Panc1 (cell line): ENCODE measurements at regions not wholly inside any gene's neighbourhood (a gene's known extent, or its start where the extent isn't known, plus 50 kb on each side); places are given as distances from the start of the nearest gene placed in this dataset.

Experiments
- ATAC-seq: fragments of 200-7000 bp; cut with Tn5 transposase; 2 replicates; pipeline ENCODE4 v1.9.1; 2020; ENCODE audit warnings: mild to moderate bottlenecking, moderate library complexity
- BruUV-seq: library from RNA; stranded (reverse); fragments of 400-500 nt; replicated peaks from 2 replicates; lab custom pipeline; 2021; lab: Mats Ljungman, UMichigan
- CTCF ChIA-PET: fragments of 300-600 bp; sonication (Branson Sonifier 250); formaldehyde crosslinking; loops from one replicate; lab custom pipeline; 2022; ENCODE audit warnings: antibody characterized with exemption; lab: Charles Lee
- POLR2A ChIA-PET: fragments of 300-600 bp; sonication (Branson Sonifier 250); formaldehyde crosslinking; loops from one replicate; lab custom pipeline; 2022; ENCODE audit warnings: antibody characterized with exemption; lab: Charles Lee
- DNase-seq: peaks from one replicate; pipeline ENCODE4 v3.0.0-alpha.2; 2010; ENCODE audit warnings: low read depth, low spot score
- H3K27ac ChIP-seq: 2 replicates; pipeline ENCODE4 v1.5.1; 2011; ENCODE audit warnings: mild to moderate bottlenecking, low read length, inconsistent platforms
- H3K27me3 ChIP-seq: fragments of 200-500 bp; sonication (Bioruptor generic); 2 replicates; pipeline ENCODE4 v1.6.0; 2014; ENCODE audit warnings: low read length, inconsistent platforms; ENCODE audit not compliant: control insufficient read depth, insufficient read depth
- H3K36me3 ChIP-seq: fragments of 200-500 bp; sonication (Bioruptor generic); 2 replicates; pipeline ENCODE4 v1.5.1; 2014; ENCODE audit warnings: inconsistent platforms, mild to moderate bottlenecking, low read length, moderate library complexity; ENCODE audit not compliant: control insufficient read depth, insufficient read depth
- H3K4me1 ChIP-seq: 2 replicates; pipeline ENCODE4 v1.5.1; 2011; ENCODE audit warnings: inconsistent platforms, mild to moderate bottlenecking, low read length, moderate library complexity; ENCODE audit not compliant: control insufficient read depth, insufficient read depth
- H3K4me3 ChIP-seq, 2 experiments: 2 replicates each; pipeline ENCODE4 v1.5.1; 2011 to 2012; ENCODE audit warnings: low read depth in 2 of 2, low read length in 2 of 2, mild to moderate bottlenecking in 2 of 2, inconsistent platforms in 1 of 2, moderate library complexity in 1 of 2
- H3K9me3 ChIP-seq: fragments of 200-500 bp; sonication (Bioruptor generic); 2 replicates; pipeline ENCODE4 v1.5.1; 2014; ENCODE audit warnings: low read depth, mild to moderate bottlenecking, inconsistent platforms, low read length, moderate library complexity; ENCODE audit not compliant: control insufficient read depth, insufficient read depth
- CTCF ChIP-seq: fragments of 450-650 bp; IDR thresholded peaks from 2 replicates; pipeline ENCODE4 v1.5.1; 2017; ENCODE audit warnings: mild to moderate bottlenecking
- POLR2AphosphoS5 ChIP-seq: IDR thresholded peaks from 2 replicates; pipeline ENCODE4 v1.6.1; 2012; ENCODE audit warnings: mild to moderate bottlenecking, low read depth, low read length, moderate library complexity
- SIN3A ChIP-seq: IDR thresholded peaks from 2 replicates; pipeline ENCODE4 v1.6.1; 2012; ENCODE audit warnings: low read depth, mild to moderate bottlenecking, low read length, moderate library complexity, borderline replicate concordance; ENCODE audit not compliant: insufficient read depth
- TCF7L2 ChIP-seq: IDR thresholded peaks from 2 replicates; pipeline ENCODE4 v1.6.1; 2011; ENCODE audit warnings: mild to moderate bottlenecking, low read depth, low read length, inconsistent platforms
- in situ Hi-C: cut with HindIII; loops from 2 replicates; pipeline ENCODE4 v1.10.0; 2016; ENCODE audit warnings: low sequenced_read_pairs, low pct_unique_long_range_greater_than_20kb
- intact Hi-C: fragments of 100-400 bp; cut with micrococcal nuclease; formaldehyde crosslinking; loops from one replicate; pipeline ENCODE4 v1.10.0; 2022; ENCODE audit not compliant: unreplicated experiment
- TF ChIP-seq, protein P1 (sequence below), 2 experiments: IDR thresholded peaks; 2 replicates each; pipeline ENCODE4 v1.6.1; 2011 to 2012; ENCODE audit warnings: low read depth in 2 of 2, control low read depth in 1 of 2, low read length in 1 of 2, mild to moderate bottlenecking in 1 of 2, moderate library complexity in 1 of 2; ENCODE audit not compliant: insufficient read depth in 1 of 2

- ATAC-seq (no peak), DNase-seq (no peak)
- H3K4me3 ChIP-seq = no peak overlapping the region
- no TSS peak for BruUV-seq
- ChIA-PET POLR2A (no interaction called here), CTCF (no interaction called here)
- H3K36me3 ChIP-seq = no peaks in the 10 kb centered on the region
- H3K27ac ChIP-seq = no peak overlapping the region
- in situ Hi-C loops (no loop called here), intact Hi-C loops (no loop called here)
- H3K9me3 ChIP-seq = no peaks in the 10 kb centered on the region
- H3K27me3 ChIP-seq = no peaks in the 10 kb centered on the region
- TF ChIP-seq TCF7L2 (no peak), POLR2AphosphoS5 (no peak), SIN3A (no peak), CTCF (no peak)
- TF ChIP-seq, protein P1, sequence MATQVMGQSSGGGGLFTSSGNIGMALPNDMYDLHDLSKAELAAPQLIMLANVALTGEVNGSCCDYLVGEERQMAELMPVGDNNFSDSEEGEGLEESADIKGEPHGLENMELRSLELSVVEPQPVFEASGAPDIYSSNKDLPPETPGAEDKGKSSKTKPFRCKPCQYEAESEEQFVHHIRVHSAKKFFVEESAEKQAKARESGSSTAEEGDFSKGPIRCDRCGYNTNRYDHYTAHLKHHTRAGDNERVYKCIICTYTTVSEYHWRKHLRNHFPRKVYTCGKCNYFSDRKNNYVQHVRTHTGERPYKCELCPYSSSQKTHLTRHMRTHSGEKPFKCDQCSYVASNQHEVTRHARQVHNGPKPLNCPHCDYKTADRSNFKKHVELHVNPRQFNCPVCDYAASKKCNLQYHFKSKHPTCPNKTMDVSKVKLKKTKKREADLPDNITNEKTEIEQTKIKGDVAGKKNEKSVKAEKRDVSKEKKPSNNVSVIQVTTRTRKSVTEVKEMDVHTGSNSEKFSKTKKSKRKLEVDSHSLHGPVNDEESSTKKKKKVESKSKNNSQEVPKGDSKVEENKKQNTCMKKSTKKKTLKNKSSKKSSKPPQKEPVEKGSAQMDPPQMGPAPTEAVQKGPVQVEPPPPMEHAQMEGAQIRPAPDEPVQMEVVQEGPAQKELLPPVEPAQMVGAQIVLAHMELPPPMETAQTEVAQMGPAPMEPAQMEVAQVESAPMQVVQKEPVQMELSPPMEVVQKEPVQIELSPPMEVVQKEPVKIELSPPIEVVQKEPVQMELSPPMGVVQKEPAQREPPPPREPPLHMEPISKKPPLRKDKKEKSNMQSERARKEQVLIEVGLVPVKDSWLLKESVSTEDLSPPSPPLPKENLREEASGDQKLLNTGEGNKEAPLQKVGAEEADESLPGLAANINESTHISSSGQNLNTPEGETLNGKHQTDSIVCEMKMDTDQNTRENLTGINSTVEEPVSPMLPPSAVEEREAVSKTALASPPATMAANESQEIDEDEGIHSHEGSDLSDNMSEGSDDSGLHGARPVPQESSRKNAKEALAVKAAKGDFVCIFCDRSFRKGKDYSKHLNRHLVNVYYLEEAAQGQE (IDR thresholded peaks at IDR 0.05; ENCODE audit: insufficient read depth in 1 of 2, low read depth in 2 of 2, low read length in 1 of 2) = no peak
- H3K4me1 ChIP-seq = no peaks in the 10 kb centered on the region
Observed at GRCh38 chr3:144426366-144426765, 454.7 kb downstream of the DIPK2A start.

GRCh38 chr3:144426967-144427366 lies 455.3 kb downstream of the DIPK2A start:
- in situ Hi-C loops (no loop called here), intact Hi-C loops (no loop called here)
- no peak overlapping the region for H3K27ac ChIP-seq
- ChIA-PET CTCF (no interaction called here), POLR2A (no interaction called here)
- H3K36me3 ChIP-seq = no peaks in the 10 kb centered on the region
- no peak for DNase-seq
- H3K9me3 ChIP-seq = no peaks in the 10 kb centered on the region
- no peak overlapping the region for H3K4me3 ChIP-seq
- no peak for ATAC-seq
- BruUV-seq = no TSS peak
- H3K27me3 ChIP-seq = no peaks in the 10 kb centered on the region
- TF ChIP-seq TCF7L2 = no peak
- TF ChIP-seq SIN3A = no peak
- TF ChIP-seq, protein P1 (IDR thresholded peaks at IDR 0.05; ENCODE audit: insufficient read depth in 1 of 2, low read depth in 2 of 2, low read length in 1 of 2) = no peak
- TF ChIP-seq POLR2AphosphoS5 = no peak
- TF ChIP-seq CTCF = no peak
- H3K4me1 ChIP-seq = no peaks in the 10 kb centered on the region
